OCI-LY1 (cell line): ENCODE measurements at regions not wholly inside any gene's neighbourhood (a gene's known extent, or its start where the extent isn't known, plus 50 kb on each side); places are given as distances from the start of the nearest gene placed in this dataset.

ENCODE experiments used
- H2AFZ ChIP-seq: fragments of 200-600 bp; sonication (generic), shearing (Covaris generic); 2 replicates; pipeline ENCODE4 v1.6.0; 2014; ENCODE audit warnings: antibody characterized with exemption, mild to moderate bottlenecking, low read length
- H3F3A ChIP-seq: fragments of 200-600 bp; sonication (generic), shearing (Covaris generic); 2 replicates; pipeline ENCODE4 v1.6.0; 2014; ENCODE audit warnings: mild to moderate bottlenecking, antibody characterized with exemption, low read length, moderate library complexity; ENCODE audit not compliant: insufficient read depth
- H3K27ac ChIP-seq: fragments of 200-600 bp; sonication (generic); 2 replicates; pipeline ENCODE4 v1.5.1; 2014; ENCODE audit warnings: low read length, mixed run types, mild to moderate bottlenecking, low read depth; ENCODE audit not compliant: poor library complexity, severe bottlenecking
- H3K27me3 ChIP-seq: fragments of 200-600 bp; sonication (generic); 2 replicates; pipeline ENCODE4 v1.6.0; 2014; ENCODE audit warnings: antibody characterized with exemption, mild to moderate bottlenecking, low read length, moderate library complexity; ENCODE audit not compliant: insufficient read depth
- H3K36me3 ChIP-seq: fragments of 200-600 bp; sonication (generic); 2 replicates; pipeline ENCODE4 v1.6.1; 2014; ENCODE audit warnings: mild to moderate bottlenecking, antibody characterized with exemption, low read length, moderate library complexity, mixed read lengths; ENCODE audit not compliant: insufficient read depth
- H3K4me1 ChIP-seq: fragments of 200-600 bp; sonication (generic); 2 replicates; pipeline ENCODE4 v1.5.1; 2014; ENCODE audit warnings: mild to moderate bottlenecking, low read length, moderate library complexity; ENCODE audit not compliant: insufficient read depth, severe bottlenecking
- H3K4me2 ChIP-seq: fragments of 200-600 bp; sonication (generic), shearing (Covaris generic); 2 replicates; pipeline ENCODE4 v1.6.1; 2014; ENCODE audit warnings: low read length
- H3K4me3 ChIP-seq: fragments of 200-600 bp; sonication (generic); 2 replicates; pipeline ENCODE4 v1.5.1; 2014; ENCODE audit warnings: low read length, low read depth, mild to moderate bottlenecking, mixed read lengths; ENCODE audit not compliant: poor library complexity, severe bottlenecking
- H3K79me2 ChIP-seq: fragments of 200-600 bp; shearing (Covaris generic); 2 replicates; pipeline ENCODE4 v1.6.1; 2016; ENCODE audit warnings: mixed run types, low read length, mixed read lengths; ENCODE audit not compliant: insufficient read depth
- H3K9ac ChIP-seq: fragments of 200-600 bp; sonication (generic), shearing (Covaris generic); 2 replicates; pipeline ENCODE4 v1.6.1; 2014; ENCODE audit warnings: mild to moderate bottlenecking, low read length, mixed read lengths
- H3K9me2 ChIP-seq: fragments of 200-600 bp; sonication (generic), shearing (Covaris generic); 2 replicates; pipeline ENCODE4 v1.6.1; 2014; ENCODE audit warnings: low read depth, mild to moderate bottlenecking, low read length, mixed read lengths
- H3K9me3 ChIP-seq: fragments of 200-600 bp; shearing (Covaris generic); 2 replicates; pipeline ENCODE4 v1.6.1; 2014; ENCODE audit warnings: low read length, mixed read lengths
- H4K20me1 ChIP-seq: fragments of 200-600 bp; sonication (generic), shearing (Covaris generic); 2 replicates; pipeline ENCODE4 v1.6.0; 2016; ENCODE audit warnings: mild to moderate bottlenecking, low read length; ENCODE audit not compliant: insufficient read depth
- EZH2 ChIP-seq: fragments of 200-600 bp; sonication (generic), shearing (Covaris generic); IDR thresholded peaks from 2 replicates; pipeline ENCODE4 v1.8.0; 2017; ENCODE audit warnings: borderline replicate concordance, mixed run types, mild to moderate bottlenecking, antibody characterized with exemption, low read length, moderate library complexity, mixed read lengths
- TF ChIP-seq, protein P1 (sequence below): fragments of 200-600 bp; sonication (generic), shearing (Covaris generic); IDR thresholded peaks from 2 replicates; pipeline ENCODE4 v1.5.1; 2017; ENCODE audit warnings: mild to moderate bottlenecking, antibody characterized with exemption, low read length, moderate library complexity, mixed read lengths

GRCh38 chr18:53765211-53765610, 459.3 kb downstream of the MBD2 start:
- Histone ChIP-seq H3K4me2 (no peak overlapping the region), H2AFZ (no peak overlapping the region), H3K9me2 (no peaks in the 10 kb centered on the region), H3F3A (no peaks in the 10 kb centered on the region), H3K27ac (no peak overlapping the region), H3K27me3 (no peaks in the 10 kb centered on the region), H3K79me2 (no peaks in the 10 kb centered on the region), H3K9me3 (no peaks in the 10 kb centered on the region), H3K4me3 (no peak overlapping the region), H3K36me3 (no peaks in the 10 kb centered on the region), H3K4me1 (no peaks in the 10 kb centered on the region), H3K9ac (no peak overlapping the region), H4K20me1 (no peaks in the 10 kb centered on the region)
- TF ChIP-seq, protein P1, sequence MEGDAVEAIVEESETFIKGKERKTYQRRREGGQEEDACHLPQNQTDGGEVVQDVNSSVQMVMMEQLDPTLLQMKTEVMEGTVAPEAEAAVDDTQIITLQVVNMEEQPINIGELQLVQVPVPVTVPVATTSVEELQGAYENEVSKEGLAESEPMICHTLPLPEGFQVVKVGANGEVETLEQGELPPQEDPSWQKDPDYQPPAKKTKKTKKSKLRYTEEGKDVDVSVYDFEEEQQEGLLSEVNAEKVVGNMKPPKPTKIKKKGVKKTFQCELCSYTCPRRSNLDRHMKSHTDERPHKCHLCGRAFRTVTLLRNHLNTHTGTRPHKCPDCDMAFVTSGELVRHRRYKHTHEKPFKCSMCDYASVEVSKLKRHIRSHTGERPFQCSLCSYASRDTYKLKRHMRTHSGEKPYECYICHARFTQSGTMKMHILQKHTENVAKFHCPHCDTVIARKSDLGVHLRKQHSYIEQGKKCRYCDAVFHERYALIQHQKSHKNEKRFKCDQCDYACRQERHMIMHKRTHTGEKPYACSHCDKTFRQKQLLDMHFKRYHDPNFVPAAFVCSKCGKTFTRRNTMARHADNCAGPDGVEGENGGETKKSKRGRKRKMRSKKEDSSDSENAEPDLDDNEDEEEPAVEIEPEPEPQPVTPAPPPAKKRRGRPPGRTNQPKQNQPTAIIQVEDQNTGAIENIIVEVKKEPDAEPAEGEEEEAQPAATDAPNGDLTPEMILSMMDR, result no peak
- TF ChIP-seq EZH2, result no peak

- no peak for TF ChIP-seq EZH2
- TF ChIP-seq, protein P1, result no peak
Measured at GRCh38 chr18:53764086-53764485, 460.4 kb downstream of the MBD2 start.

GRCh38 chr18:53757328-53757727, 467.1 kb downstream of the MBD2 start:
- Histone ChIP-seq H3K9me3 (no peaks in the 10 kb centered on the region), H3K27me3 (no peaks in the 10 kb centered on the region), H3K27ac (no peak overlapping the region), H3K4me3 (no peak overlapping the region), H4K20me1 (no peaks in the 10 kb centered on the region), H3K9ac (no peak overlapping the region), H3F3A (no peaks in the 10 kb centered on the region), H2AFZ (no peak overlapping the region), H3K79me2 (no peaks in the 10 kb centered on the region), H3K36me3 (no peaks in the 10 kb centered on the region), H3K4me2 (no peak overlapping the region), H3K4me1 (no peaks in the 10 kb centered on the region), H3K9me2 (no peaks in the 10 kb centered on the region)
- no peak for TF ChIP-seq EZH2
- TF ChIP-seq, protein P1, result no peak

More at GRCh38 chr18:53764086-53764485, 460.4 kb downstream of the MBD2 start:
- Histone ChIP-seq H3K4me3 (no peak overlapping the region), H3K27me3 (no peaks in the 10 kb centered on the region), H3K4me1 (no peaks in the 10 kb centered on the region), H3K79me2 (no peaks in the 10 kb centered on the region), H3K9ac (no peak overlapping the region), H3K9me2 (no peaks in the 10 kb centered on the region), H3K9me3 (no peaks in the 10 kb centered on the region), H4K20me1 (no peaks in the 10 kb centered on the region), H3K27ac (no peak overlapping the region), H2AFZ (no peak overlapping the region), H3F3A (no peaks in the 10 kb centered on the region), H3K4me2 (no peak overlapping the region), H3K36me3 (no peaks in the 10 kb centered on the region)
